ENCODE measurements at regions not wholly inside any gene's neighbourhood (a gene's known extent, or its start where the extent isn't known, plus 50 kb on each side); places are given as distances from the start of the nearest gene placed in this dataset.

GRCh38 chr4:32030406-32030805, 1310.2 kb downstream of the PCDH7 start:
- Histone ChIP-seq H3K27me3 (no peaks in the 10 kb centered on the region), H3K9ac (no peak overlapping the region), H3K4me1 (no peaks in the 10 kb centered on the region), H3K27ac (no peak overlapping the region), H3K36me3 (no peaks in the 10 kb centered on the region), H3K4me3 (no peak overlapping the region), H3K9me3 (ENCODE audit: low read depth) (no peaks in the 10 kb centered on the region), H3K79me2 (ENCODE audit: low read depth) (no peaks in the 10 kb centered on the region), H3K4me2 (no peak overlapping the region), H3F3A (ENCODE audit: low read depth) (no peaks in the 10 kb centered on the region), H4K20me1 (ENCODE audit: low read depth) (no peaks in the 10 kb centered on the region), H2AFZ (replicated peaks) (no peak overlapping the region)
- TF ChIP-seq EZH2 (IDR thresholded peaks at IDR 0.05) (no peak), EZH2phosphoT487 (IDR thresholded peaks at IDR 0.05) (no peak), CTCF (IDR thresholded peaks at IDR 0.05) (no peak)
- no peak overlapping the region for H3K4me3 Mint-ChIP-seq
- peaks cover 3% of the 10 kb centered on the region for H3K27me3 Mint-ChIP-seq (ENCODE audit: insufficient read depth, low read depth)
- DNase-seq (ENCODE audit: low spot score) = no peak
- no peak overlapping the region for H3K27ac Mint-ChIP-seq
- H3K4me1 Mint-ChIP-seq = peaks cover 4% of the 10 kb centered on the region
- no peaks in the 10 kb centered on the region for H3K9me3 Mint-ChIP-seq
- no peaks in the 10 kb centered on the region for H3K36me3 Mint-ChIP-seq

- no peaks in the 10 kb centered on the region for H3F3A ChIP-seq (ENCODE audit: low read depth)
- Mint-ChIP-seq H3K36me3 (no peaks in the 10 kb centered on the region), H3K4me3 (no peak overlapping the region), H3K4me1 (peaks cover 4% of the 10 kb centered on the region), H3K27ac (no peak overlapping the region), H3K9me3 (no peaks in the 10 kb centered on the region), H3K27me3 (ENCODE audit: insufficient read depth, low read depth) (peaks cover 3% of the 10 kb centered on the region)
- DNase-seq (ENCODE audit: low spot score) = no peak
- no peaks in the 10 kb centered on the region for H3K79me2 ChIP-seq (ENCODE audit: low read depth)
- no peak overlapping the region for H3K4me2 ChIP-seq
- no peaks in the 10 kb centered on the region for H4K20me1 ChIP-seq (ENCODE audit: low read depth)
- no peaks in the 10 kb centered on the region for H3K4me1 ChIP-seq
- H2AFZ ChIP-seq (replicated peaks) = no peak overlapping the region
- H3K9ac ChIP-seq = no peak overlapping the region
- no peaks in the 10 kb centered on the region for H3K9me3 ChIP-seq (ENCODE audit: low read depth)
- TF ChIP-seq EZH2 (IDR thresholded peaks at IDR 0.05) = no peak
- no peak for TF ChIP-seq CTCF (IDR thresholded peaks at IDR 0.05)
- TF ChIP-seq EZH2phosphoT487 (IDR thresholded peaks at IDR 0.05) = no peak
- no peak overlapping the region for H3K4me3 ChIP-seq
- H3K36me3 ChIP-seq = no peaks in the 10 kb centered on the region
- no peaks in the 10 kb centered on the region for H3K27me3 ChIP-seq
- H3K27ac ChIP-seq = no peak overlapping the region
Measured at GRCh38 chr4:32031026-32031425, 1310.9 kb downstream of the PCDH7 start.

GRCh38 chr4:32032136-32032672, 1312.0 kb downstream of the PCDH7 start:
- Mint-ChIP-seq H3K27me3 (ENCODE audit: insufficient read depth, low read depth) (peaks cover 3% of the 10 kb centered on the region), H3K4me1 (peaks cover 4% of the 10 kb centered on the region), H3K4me3 (no peak overlapping the region), H3K36me3 (no peaks in the 10 kb centered on the region), H3K27ac (no peak overlapping the region), H3K9me3 (no peaks in the 10 kb centered on the region)
- Histone ChIP-seq H4K20me1 (ENCODE audit: low read depth) (no peaks in the 10 kb centered on the region), H3F3A (ENCODE audit: low read depth) (no peaks in the 10 kb centered on the region), H3K36me3 (no peaks in the 10 kb centered on the region), H3K27ac (no peak overlapping the region), H2AFZ (replicated peaks) (no peak overlapping the region), H3K9me3 (ENCODE audit: low read depth) (no peaks in the 10 kb centered on the region), H3K9ac (no peak overlapping the region), H3K4me2 (no peak overlapping the region), H3K79me2 (ENCODE audit: low read depth) (no peaks in the 10 kb centered on the region), H3K27me3 (no peaks in the 10 kb centered on the region), H3K4me3 (no peak overlapping the region), H3K4me1 (no peaks in the 10 kb centered on the region)
- no peak for DNase-seq (ENCODE audit: low spot score)
- TF ChIP-seq CTCF (IDR thresholded peaks at IDR 0.05) (no peak), EZH2 (IDR thresholded peaks at IDR 0.05) (no peak), EZH2phosphoT487 (IDR thresholded peaks at IDR 0.05) (no peak)

Measured in neural progenitor cell (in vitro differentiated cells).